HCT116 (cell line): ENCODE measurements at regions not wholly inside any gene's neighbourhood (a gene's known extent, or its start where the extent isn't known, plus 50 kb on each side); places are given as distances from the start of the nearest gene placed in this dataset.
"Not testable (repeated sequence)": the region's sequence is repeated elsewhere in the genome, so short reads cannot be mapped to it uniquely, and the experiment has no call there.

Experiments
- ATAC-seq: fragments of 200-7000 bp; cut with Tn5 transposase; 2 replicates; pipeline ENCODE4 v1.9.1; 2020; ENCODE audit warnings: mild to moderate bottlenecking, moderate library complexity
- BruUV-seq: library from RNA; stranded (reverse); fragments of 400-500 nt; replicated peaks from 2 replicates; lab custom pipeline; 2021; lab: Mats Ljungman, UMichigan
- CTCF ChIA-PET: fragments of 300-600 bp; sonication (Branson Sonifier 250); formaldehyde crosslinking; loops from one replicate; lab custom pipeline; 2021; ENCODE audit warnings: antibody characterized with exemption; lab: Charles Lee
- POLR2A ChIA-PET: fragments of 300-600, 350-600 bp; sonication (Branson Sonifier 250); formaldehyde crosslinking; loops from one replicate; lab custom pipeline; 2021; ENCODE audit warnings: antibody characterized with exemption; lab: Charles Lee
- RAD21 ChIA-PET, 2 experiments: fragments of 300-600 bp; sonication (Branson Sonifier 250); formaldehyde crosslinking; loops; one replicate each; lab custom pipeline; 2023; ENCODE audit warnings: low total read pairs in 2 of 2; ENCODE audit not compliant: uncharacterized antibody in 2 of 2, unreplicated experiment in 2 of 2, low non-redundant PET in 1 of 2; lab: Charles Lee
- DNase-seq: peaks from one replicate; pipeline ENCODE4 v3.0.0-alpha.2; 2010; ENCODE audit warnings: low read depth, low spot score
- H2AFZ ChIP-seq: fragments of 200-600 bp; shearing (Covaris generic), sonication (generic); 2 replicates; pipeline ENCODE4 v1.6.1; 2017; ENCODE audit warnings: low read depth, mixed run types, mixed read lengths, antibody characterized with exemption, low read length; ENCODE audit not compliant: poor library complexity, severe bottlenecking
- H3K27ac ChIP-seq: 2 replicates; pipeline ENCODE4 v1.5.1; 2012; ENCODE audit warnings: low read depth, low read length
- H3K27me3 ChIP-seq: fragments of 200-600 bp; sonication (generic); 2 replicates; pipeline ENCODE4 v1.6.1; 2016; ENCODE audit warnings: mixed run types, low read length, mixed read lengths; ENCODE audit not compliant: insufficient read depth
- H3K36me3 ChIP-seq, 2 experiments: fragments of 200-500 bp in 1 of 2; fragments of 200-600 bp in 1 of 2; sonication (Bioruptor generic) in 1 of 2; sonication (generic) in 1 of 2; 2 replicates each; pipeline versions ENCODE4 v1.5.1 to v1.6.1; 2014 to 2016; ENCODE audit warnings: low read length in 2 of 2, inconsistent platforms in 1 of 2, mixed read lengths in 1 of 2, mixed run types in 1 of 2; ENCODE audit not compliant: insufficient read depth in 2 of 2, control insufficient read depth in 1 of 2
- H3K4me1 ChIP-seq, 2 experiments: fragments of 200-600 bp in 1 of 2; sonication (generic) in 1 of 2; 2 replicates each; pipeline versions ENCODE4 v1.5.1 to v1.6.1; 2012 to 2017; ENCODE audit warnings: low read length in 2 of 2, inconsistent platforms in 1 of 2, mild to moderate bottlenecking in 1 of 2, mixed read lengths in 1 of 2, mixed run types in 1 of 2, moderate library complexity in 1 of 2; ENCODE audit not compliant: insufficient read depth in 2 of 2, control insufficient read depth in 1 of 2
- H3K4me2 ChIP-seq: fragments of 200-600 bp; sonication (generic); 2 replicates; pipeline ENCODE4 v1.6.1; 2017; ENCODE audit warnings: mixed run types, low read length, mixed read lengths
- H3K4me3 ChIP-seq, 2 experiments: fragments of 200-600 bp in 1 of 2; sonication (generic) in 1 of 2; replicated peaks in 1 of 2; 2 replicates each; pipeline ENCODE4 v1.5.1; 2011 to 2016; ENCODE audit warnings: low read length in 2 of 2, control low read depth in 1 of 2, low read depth in 1 of 2, mild to moderate bottlenecking in 1 of 2, mixed read lengths in 1 of 2, mixed run types in 1 of 2
- H3K79me2 ChIP-seq: fragments of 200-600 bp; sonication (generic); 2 replicates; pipeline ENCODE4 v1.6.1; 2017; ENCODE audit warnings: mild to moderate bottlenecking, mixed run types, low read length, moderate library complexity, mixed read lengths; ENCODE audit not compliant: insufficient read depth
- H3K9ac ChIP-seq: fragments of 200-600 bp; sonication (generic); 2 replicates; pipeline ENCODE4 v1.6.1; 2016; ENCODE audit warnings: low read length, mixed read lengths
- H3K9me2 ChIP-seq: fragments of 200-600 bp; sonication (generic), shearing (Covaris generic); 2 replicates; pipeline ENCODE4 v1.6.1; 2017; ENCODE audit warnings: mixed run types, mild to moderate bottlenecking, moderate library complexity; ENCODE audit not compliant: insufficient read depth
- H3K9me3 ChIP-seq, 2 experiments: fragments of 200-500 bp in 1 of 2; fragments of 200-600 bp in 1 of 2; sonication (Bioruptor generic) in 1 of 2; sonication (generic) in 1 of 2; 2 replicates each; pipeline ENCODE4 v1.6.1; 2014 to 2017; ENCODE audit warnings: low read length in 2 of 2, mixed read lengths in 2 of 2, inconsistent platforms in 1 of 2, low read depth in 1 of 2, mild to moderate bottlenecking in 1 of 2, mixed run types in 1 of 2, moderate library complexity in 1 of 2; ENCODE audit not compliant: control insufficient read depth in 1 of 2, insufficient read depth in 1 of 2
- H4K20me1 ChIP-seq: fragments of 200-600 bp; sonication (generic), shearing (Covaris generic); 2 replicates; pipeline ENCODE4 v1.6.1; 2017; ENCODE audit warnings: mixed run types, mild to moderate bottlenecking, moderate library complexity; ENCODE audit not compliant: insufficient read depth
- CEBPB ChIP-seq: IDR thresholded peaks from 2 replicates; pipeline ENCODE4 v1.6.1; 2012; ENCODE audit warnings: low read depth
- EGR1 ChIP-seq: IDR thresholded peaks from 2 replicates; pipeline ENCODE4 v1.6.1; 2012; ENCODE audit warnings: low read depth
- ELF1 ChIP-seq: IDR thresholded peaks from 2 replicates; pipeline ENCODE4 v1.6.1; 2012; ENCODE audit warnings: low read depth, borderline replicate concordance
- EZH2 ChIP-seq: fragments of 200-600 bp; sonication (generic); IDR thresholded peaks from 2 replicates; pipeline ENCODE4 v1.6.1; 2017; ENCODE audit warnings: antibody characterized with exemption, mixed run types
- EZH2phosphoT487 ChIP-seq: fragments of 200-600 bp; IDR thresholded peaks from 2 replicates; pipeline ENCODE4 v1.6.1; 2018; ENCODE audit warnings: antibody characterized with exemption, borderline replicate concordance
- FOSL1 ChIP-seq: IDR thresholded peaks from 2 replicates; pipeline ENCODE4 v1.6.1; 2012; ENCODE audit warnings: low read depth
- JUND ChIP-seq: IDR thresholded peaks from 2 replicates; pipeline ENCODE4 v1.6.1; 2012
- RAD21 ChIP-seq: IDR thresholded peaks from 2 replicates; pipeline ENCODE4 v1.6.1; 2012; ENCODE audit warnings: low read depth, mild to moderate bottlenecking
- SIN3A ChIP-seq: IDR thresholded peaks from 2 replicates; pipeline ENCODE4 v1.6.1; 2012; ENCODE audit warnings: low read depth
- ZNF274 ChIP-seq: fragments of 200-500 bp; sonication (Bioruptor generic); IDR thresholded peaks from 2 replicates; pipeline ENCODE4 v1.6.1; 2014; ENCODE audit warnings: mild to moderate bottlenecking, low read depth, low read length, inconsistent platforms
- intact Hi-C: fragments of 100-400 bp; cut with micrococcal nuclease; formaldehyde crosslinking; loops from 2 replicates; pipeline ENCODE4 v1.10.0; 2022
- TF ChIP-seq, protein P1 (sequence below): IDR thresholded peaks from 2 replicates; pipeline ENCODE4 v1.6.1; 2011; ENCODE audit warnings: mild to moderate bottlenecking, low read length, moderate library complexity; ENCODE audit not compliant: insufficient replicate concordance; ENCODE audit errors: extremely low read depth
- TF ChIP-seq, protein P2 (sequence below), 3 experiments: fragments of 200-600 bp in 1 of 3; sonication (generic) in 1 of 3; IDR thresholded peaks in 2 of 3; conservative IDR thresholded peaks in 1 of 3; 2 replicates each; pipeline ENCODE4 v1.5.1; 2012 to 2017; ENCODE audit warnings: low read depth in 2 of 3, low read length in 2 of 3, antibody characterized with exemption in 1 of 3, borderline replicate concordance in 1 of 3, control low read depth in 1 of 3, mild to moderate bottlenecking in 1 of 3, mixed read lengths in 1 of 3, mixed run types in 1 of 3, moderate library complexity in 1 of 3; ENCODE audit not compliant: insufficient read depth in 1 of 3

DNA sequence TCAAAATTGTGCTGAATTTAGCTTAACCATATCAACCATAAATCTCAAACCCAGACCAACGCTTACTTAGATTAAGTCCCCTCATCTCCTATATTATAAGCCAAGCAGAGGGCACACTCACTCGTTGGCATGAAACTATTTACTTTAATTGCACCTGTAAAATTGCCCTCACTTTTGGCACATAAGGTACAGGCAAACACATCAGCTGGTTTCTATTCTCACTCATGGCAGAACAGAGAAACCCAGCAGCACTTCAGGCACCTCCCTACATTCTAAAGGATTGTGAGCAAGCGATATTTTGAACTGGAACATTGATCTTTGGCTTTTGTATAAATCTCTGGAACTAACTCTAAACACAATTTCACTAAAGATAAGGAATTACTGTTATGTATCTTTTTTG lies 845.6 kb upstream of the CDH6 start:
- H3K79me2 ChIP-seq = no peaks in the 10 kb centered on the region
- intact Hi-C loops = no loop called here
- ChIA-PET POLR2A (no interaction called here), RAD21 (no interaction called here), CTCF (no interaction called here)
- no peaks in the 10 kb centered on the region for H3K4me1 ChIP-seq
- H2AFZ ChIP-seq = no peak overlapping the region
- H4K20me1 ChIP-seq = no peaks in the 10 kb centered on the region
- DNase-seq (no peak), ATAC-seq (no peak)
- peaks cover 4 to 14% of the 10 kb centered on the region in 2 experiments; a peak in 2 of 4 replicates for H3K9me3 ChIP-seq
- BruUV-seq = no TSS peak
- no peak overlapping the region for H3K4me2 ChIP-seq
- no peak overlapping the region for H3K9ac ChIP-seq
- no peaks in the 10 kb centered on the region for H3K27me3 ChIP-seq
- H3K4me3 ChIP-seq = no peak overlapping the region
- H3K9me2 ChIP-seq = no peaks in the 10 kb centered on the region
- no peaks in the 10 kb centered on the region for H3K36me3 ChIP-seq
- H3K27ac ChIP-seq = no peak overlapping the region
- no peak for TF ChIP-seq JUND
- TF ChIP-seq, protein P1, sequence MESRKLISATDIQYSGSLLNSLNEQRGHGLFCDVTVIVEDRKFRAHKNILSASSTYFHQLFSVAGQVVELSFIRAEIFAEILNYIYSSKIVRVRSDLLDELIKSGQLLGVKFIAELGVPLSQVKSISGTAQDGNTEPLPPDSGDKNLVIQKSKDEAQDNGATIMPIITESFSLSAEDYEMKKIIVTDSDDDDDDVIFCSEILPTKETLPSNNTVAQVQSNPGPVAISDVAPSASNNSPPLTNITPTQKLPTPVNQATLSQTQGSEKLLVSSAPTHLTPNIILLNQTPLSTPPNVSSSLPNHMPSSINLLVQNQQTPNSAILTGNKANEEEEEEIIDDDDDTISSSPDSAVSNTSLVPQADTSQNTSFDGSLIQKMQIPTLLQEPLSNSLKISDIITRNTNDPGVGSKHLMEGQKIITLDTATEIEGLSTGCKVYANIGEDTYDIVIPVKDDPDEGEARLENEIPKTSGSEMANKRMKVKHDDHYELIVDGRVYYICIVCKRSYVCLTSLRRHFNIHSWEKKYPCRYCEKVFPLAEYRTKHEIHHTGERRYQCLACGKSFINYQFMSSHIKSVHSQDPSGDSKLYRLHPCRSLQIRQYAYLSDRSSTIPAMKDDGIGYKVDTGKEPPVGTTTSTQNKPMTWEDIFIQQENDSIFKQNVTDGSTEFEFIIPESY = no peak
- TF ChIP-seq ZNF274 = no peak
- TF ChIP-seq CEBPB = no peak
- TF ChIP-seq, protein P2, sequence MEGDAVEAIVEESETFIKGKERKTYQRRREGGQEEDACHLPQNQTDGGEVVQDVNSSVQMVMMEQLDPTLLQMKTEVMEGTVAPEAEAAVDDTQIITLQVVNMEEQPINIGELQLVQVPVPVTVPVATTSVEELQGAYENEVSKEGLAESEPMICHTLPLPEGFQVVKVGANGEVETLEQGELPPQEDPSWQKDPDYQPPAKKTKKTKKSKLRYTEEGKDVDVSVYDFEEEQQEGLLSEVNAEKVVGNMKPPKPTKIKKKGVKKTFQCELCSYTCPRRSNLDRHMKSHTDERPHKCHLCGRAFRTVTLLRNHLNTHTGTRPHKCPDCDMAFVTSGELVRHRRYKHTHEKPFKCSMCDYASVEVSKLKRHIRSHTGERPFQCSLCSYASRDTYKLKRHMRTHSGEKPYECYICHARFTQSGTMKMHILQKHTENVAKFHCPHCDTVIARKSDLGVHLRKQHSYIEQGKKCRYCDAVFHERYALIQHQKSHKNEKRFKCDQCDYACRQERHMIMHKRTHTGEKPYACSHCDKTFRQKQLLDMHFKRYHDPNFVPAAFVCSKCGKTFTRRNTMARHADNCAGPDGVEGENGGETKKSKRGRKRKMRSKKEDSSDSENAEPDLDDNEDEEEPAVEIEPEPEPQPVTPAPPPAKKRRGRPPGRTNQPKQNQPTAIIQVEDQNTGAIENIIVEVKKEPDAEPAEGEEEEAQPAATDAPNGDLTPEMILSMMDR (IDR thresholded peaks at IDR 0.05 in 2 of 3, conservative IDR thresholded peaks at IDR 0.05 in 1 of 3; ENCODE audit: borderline replicate concordance in 1 of 3, insufficient read depth in 1 of 3, low read depth in 2 of 3, low read length in 2 of 3) = no peak
- TF ChIP-seq EZH2phosphoT487 = no peak
- TF ChIP-seq RAD21 = no peak
- no peak for TF ChIP-seq FOSL1
- no peak for TF ChIP-seq ELF1
- TF ChIP-seq EGR1 = no peak
- no peak for TF ChIP-seq SIN3A
- no peak for TF ChIP-seq EZH2

DNA sequence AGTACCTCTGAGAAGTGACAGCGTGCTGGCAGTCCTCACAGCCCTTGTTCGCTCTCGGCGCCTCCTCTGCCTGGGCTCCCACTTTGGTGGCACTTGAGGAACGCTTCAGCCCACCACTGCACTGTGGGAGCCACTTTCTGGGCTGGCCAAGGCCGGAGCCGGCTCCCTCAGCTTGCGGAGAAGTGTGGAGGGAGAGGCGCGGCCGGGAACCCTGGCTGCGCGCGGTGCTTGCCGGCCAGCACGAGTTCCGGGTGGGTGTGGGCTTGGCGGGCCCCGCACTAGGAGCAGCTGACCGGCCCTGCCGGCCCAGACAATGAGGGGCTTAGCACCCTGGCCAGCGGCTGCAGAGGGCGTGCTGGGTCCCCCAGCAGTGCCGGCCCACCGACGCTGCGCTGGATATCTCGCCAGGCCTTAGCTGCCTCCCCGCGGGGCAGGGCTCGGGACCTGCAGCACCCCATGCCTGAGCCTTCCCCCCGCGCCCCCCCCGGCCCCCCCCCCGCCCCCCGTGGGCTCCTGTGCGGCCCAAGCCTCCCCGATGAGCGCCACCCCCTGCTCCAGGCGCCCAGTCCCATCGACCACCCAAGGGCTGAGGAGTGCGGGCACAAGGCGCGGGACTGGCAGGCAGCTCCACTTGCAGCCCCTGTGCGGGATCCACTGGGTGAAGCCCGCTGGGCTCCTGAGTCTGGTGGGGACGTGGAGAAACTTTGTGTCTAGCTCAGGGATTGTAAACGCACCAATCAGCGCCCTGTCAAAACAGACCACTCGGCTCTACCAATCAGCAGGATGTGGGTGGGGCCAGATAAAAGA lies 847.7 kb upstream of the CDH6 start:
- H3K79me2 ChIP-seq, H3K36me3 ChIP-seq, H3K27me3 ChIP-seq, RAD21 ChIA-PET, H3K4me1 ChIP-seq, BruUV-seq, ATAC-seq, intact Hi-C loops, H3K27ac ChIP-seq, POLR2A ChIA-PET, H2AFZ ChIP-seq, H4K20me1 ChIP-seq, H3K4me3 ChIP-seq, CTCF ChIA-PET, H3K4me2 ChIP-seq, H3K9ac ChIP-seq, H3K9me2 ChIP-seq, DNase-seq: not testable (repeated sequence)
- H3K9me3 ChIP-seq = peaks cover 9 to 14% of the 10 kb centered on the region in 2 experiments; a peak in 2 of 4 replicates
